HG03571 (cell line): ENCODE measurements at regions not wholly inside any gene's neighbourhood (a gene's known extent, or its start where the extent isn't known, plus 50 kb on each side); places are given as distances from the start of the nearest gene placed in this dataset.

Experiments used
- ATAC-seq: cut with Tn5 transposase; IDR thresholded peaks from one replicate; pipeline ENCODE4 v1.9.1; 2021; ENCODE audit not compliant: unreplicated experiment

GRCh38 chr4:115850799-115851509 lies 737.5 kb upstream of the NDST4 start:
- ATAC-seq: no peak

GRCh38 chr4:115844180-115844579 lies 730.8 kb upstream of the NDST4 start:
- no peak for ATAC-seq

GRCh38 chr4:115841871-115842270 lies 728.5 kb upstream of the NDST4 start:
- no peak for ATAC-seq

- ATAC-seq: no peak
Measured at GRCh38 chr4:115834441-115834840, 721.0 kb upstream of the NDST4 start.

GRCh38 chr4:115824630-115825029 lies 711.2 kb upstream of the NDST4 start:
- ATAC-seq: no peak

GRCh38 chr4:115803825-115804224 lies 690.4 kb upstream of the NDST4 start:
- no peak for ATAC-seq

GRCh38 chr4:115790812-115791211 lies 677.4 kb upstream of the NDST4 start:
- no peak for ATAC-seq

- ATAC-seq: no peak
Measured at GRCh38 chr4:115781528-115782146, 668.2 kb upstream of the NDST4 start.

GRCh38 chr4:115780835-115781234 lies 667.4 kb upstream of the NDST4 start:
- no peak for ATAC-seq

GRCh38 chr4:115780268-115780667 lies 666.8 kb upstream of the NDST4 start:
- no peak for ATAC-seq

- ATAC-seq: no peak
Measured at GRCh38 chr4:115770046-115770543, 656.7 kb upstream of the NDST4 start.

- ATAC-seq: no peak
Measured at GRCh38 chr4:115769396-115769795, 656.0 kb upstream of the NDST4 start.

- no peak for ATAC-seq
Measured at GRCh38 chr4:115763051-115763450, 649.6 kb upstream of the NDST4 start.

- ATAC-seq: no peak
Measured at GRCh38 chr4:115759231-115759630, 645.8 kb upstream of the NDST4 start.

GRCh38 chr4:115749404-115749803 lies 636.0 kb upstream of the NDST4 start:
- no peak for ATAC-seq

GRCh38 chr4:115740806-115741205 lies 627.4 kb upstream of the NDST4 start:
- ATAC-seq: no peak

GRCh38 chr4:115729739-115730266 lies 616.4 kb upstream of the NDST4 start:
- ATAC-seq: no peak

- no peak for ATAC-seq
Measured at GRCh38 chr4:115723621-115724020, 610.2 kb upstream of the NDST4 start.

- no peak for ATAC-seq
Measured at GRCh38 chr4:115720611-115721010, 607.2 kb upstream of the NDST4 start.

GRCh38 chr4:115711575-115711974 lies 598.2 kb upstream of the NDST4 start:
- ATAC-seq: no peak

- no peak for ATAC-seq
Measured at GRCh38 chr4:115688961-115689360, 575.5 kb upstream of the NDST4 start.

- no peak for ATAC-seq
Measured at GRCh38 chr4:115687052-115687755, 573.8 kb upstream of the NDST4 start.
